KMS-11 (cell line): ENCODE measurements at regions not wholly inside any gene's neighbourhood (a gene's known extent, or its start where the extent isn't known, plus 50 kb on each side); places are given as distances from the start of the nearest gene placed in this dataset.

ENCODE experiments used
- H2AFZ ChIP-seq: fragments of 200-600 bp; sonication (generic); 2 replicates; pipeline ENCODE4 v1.6.1; 2016; ENCODE audit warnings: antibody characterized with exemption, mixed run types, low read depth
- H3K27ac ChIP-seq: fragments of 200-600 bp; sonication (generic); 2 replicates; pipeline ENCODE4 v1.6.1; 2016; ENCODE audit warnings: mild to moderate bottlenecking, mixed run types
- H3K27me3 ChIP-seq: fragments of 200-600 bp; sonication (generic); 2 replicates; pipeline ENCODE4 v1.6.1; 2017; ENCODE audit warnings: mild to moderate bottlenecking, low read depth, mixed run types, moderate library complexity; ENCODE audit not compliant: insufficient read depth
- H3K36me3 ChIP-seq: fragments of 200-600 bp; sonication (generic); 2 replicates; pipeline ENCODE4 v1.6.1; 2017; ENCODE audit warnings: mild to moderate bottlenecking, mixed run types; ENCODE audit not compliant: insufficient read depth
- H3K4me1 ChIP-seq: fragments of 200-600 bp; sonication (generic); 2 replicates; pipeline ENCODE4 v1.6.1; 2016; ENCODE audit warnings: mild to moderate bottlenecking, low read depth, mixed run types; ENCODE audit not compliant: poor library complexity, severe bottlenecking
- H3K4me2 ChIP-seq: fragments of 200-600 bp; sonication (generic); 2 replicates; pipeline ENCODE4 v1.7.0; 2016; ENCODE audit warnings: mild to moderate bottlenecking, mixed run types
- H3K4me3 ChIP-seq: fragments of 200-600 bp; sonication (generic); IDR thresholded peaks from 2 replicates; pipeline ENCODE4 v1.6.1; 2017; ENCODE audit warnings: low read depth, low read length, mixed read lengths; ENCODE audit not compliant: insufficient read depth
- H3K79me2 ChIP-seq: fragments of 200-600 bp; sonication (generic); 2 replicates; pipeline ENCODE4 v1.6.1; 2016; ENCODE audit warnings: low read depth, mixed run types; ENCODE audit not compliant: insufficient read depth
- H3K9ac ChIP-seq: fragments of 200-600 bp; sonication (generic); 2 replicates; pipeline ENCODE4 v1.6.1; 2016; ENCODE audit warnings: mild to moderate bottlenecking, mixed run types
- H4K20me1 ChIP-seq: fragments of 200-600 bp; sonication (generic); 2 replicates; pipeline ENCODE4 v1.6.1; 2016; ENCODE audit warnings: mild to moderate bottlenecking, mixed run types; ENCODE audit not compliant: insufficient read depth
- TF ChIP-seq, protein P1 (sequence below): fragments of 200-600 bp; sonication (generic); conservative IDR thresholded peaks from 2 replicates; pipeline ENCODE4 v1.6.1; 2017; ENCODE audit warnings: low read depth, mild to moderate bottlenecking, antibody characterized with exemption, low read length, moderate library complexity, mixed read lengths

DNA sequence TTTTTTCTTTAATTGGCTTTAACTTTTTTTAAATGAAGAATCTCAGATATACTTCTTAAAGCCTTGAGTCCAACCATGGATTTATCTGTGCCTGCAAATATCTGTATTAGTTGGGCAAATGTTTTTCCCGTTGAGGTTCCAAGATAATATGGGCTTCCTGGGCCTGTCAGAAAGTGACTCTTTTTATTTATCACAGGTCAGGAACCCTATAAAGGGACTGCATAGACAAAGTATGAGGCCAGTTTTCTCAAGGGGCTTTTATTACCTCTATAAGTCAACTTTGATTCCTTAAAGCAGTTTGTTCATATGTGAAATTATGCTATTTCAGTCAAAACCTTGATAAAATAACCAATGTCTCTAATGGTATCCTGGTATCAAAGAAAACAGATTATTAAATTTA lies 80.2 kb upstream of the BMP2K start:
- H3K4me3 ChIP-seq, result no peak overlapping the region
- no peak overlapping the region for H3K4me2 ChIP-seq
- no peaks in the 10 kb centered on the region for H3K27me3 ChIP-seq
- no peaks in the 10 kb centered on the region for H3K4me1 ChIP-seq
- no peak overlapping the region for H2AFZ ChIP-seq
- no peak overlapping the region for H3K9ac ChIP-seq
- no peaks in the 10 kb centered on the region for H3K36me3 ChIP-seq
- no peaks in the 10 kb centered on the region for H4K20me1 ChIP-seq
- no peak overlapping the region for H3K27ac ChIP-seq
- H3K79me2 ChIP-seq, result no peaks in the 10 kb centered on the region
- TF ChIP-seq, protein P1, sequence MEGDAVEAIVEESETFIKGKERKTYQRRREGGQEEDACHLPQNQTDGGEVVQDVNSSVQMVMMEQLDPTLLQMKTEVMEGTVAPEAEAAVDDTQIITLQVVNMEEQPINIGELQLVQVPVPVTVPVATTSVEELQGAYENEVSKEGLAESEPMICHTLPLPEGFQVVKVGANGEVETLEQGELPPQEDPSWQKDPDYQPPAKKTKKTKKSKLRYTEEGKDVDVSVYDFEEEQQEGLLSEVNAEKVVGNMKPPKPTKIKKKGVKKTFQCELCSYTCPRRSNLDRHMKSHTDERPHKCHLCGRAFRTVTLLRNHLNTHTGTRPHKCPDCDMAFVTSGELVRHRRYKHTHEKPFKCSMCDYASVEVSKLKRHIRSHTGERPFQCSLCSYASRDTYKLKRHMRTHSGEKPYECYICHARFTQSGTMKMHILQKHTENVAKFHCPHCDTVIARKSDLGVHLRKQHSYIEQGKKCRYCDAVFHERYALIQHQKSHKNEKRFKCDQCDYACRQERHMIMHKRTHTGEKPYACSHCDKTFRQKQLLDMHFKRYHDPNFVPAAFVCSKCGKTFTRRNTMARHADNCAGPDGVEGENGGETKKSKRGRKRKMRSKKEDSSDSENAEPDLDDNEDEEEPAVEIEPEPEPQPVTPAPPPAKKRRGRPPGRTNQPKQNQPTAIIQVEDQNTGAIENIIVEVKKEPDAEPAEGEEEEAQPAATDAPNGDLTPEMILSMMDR, result no peak

DNA sequence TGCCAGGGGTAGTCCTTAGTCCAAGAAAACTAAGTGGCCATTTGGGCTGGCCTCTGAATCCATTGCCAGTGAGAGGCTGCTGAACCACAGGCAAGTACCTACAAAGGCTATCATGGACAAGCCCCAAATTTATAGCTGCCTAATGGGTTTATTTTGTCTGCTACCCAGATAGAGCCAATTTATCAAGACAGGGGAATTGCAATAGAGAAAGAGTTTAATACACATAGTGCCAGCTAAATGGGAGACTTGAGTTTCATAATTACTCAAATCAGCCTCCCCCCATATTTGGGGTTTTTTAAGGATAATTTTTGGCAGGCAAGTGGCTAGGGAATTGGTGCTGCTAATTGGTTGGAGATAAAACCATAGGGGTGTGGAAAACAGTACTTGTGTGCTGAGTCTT lies 73.1 kb upstream of the BMP2K start:
- no peaks in the 10 kb centered on the region for H3K36me3 ChIP-seq
- TF ChIP-seq, protein P1, result no peak
- H4K20me1 ChIP-seq, result no peaks in the 10 kb centered on the region
- H3K4me2 ChIP-seq, result no peak overlapping the region
- no peak overlapping the region for H3K9ac ChIP-seq
- H3K79me2 ChIP-seq, result no peaks in the 10 kb centered on the region
- H3K4me3 ChIP-seq, result no peak overlapping the region
- H2AFZ ChIP-seq, result no peak overlapping the region
- peaks cover 12% of the 10 kb centered on the region for H3K4me1 ChIP-seq
- no peaks in the 10 kb centered on the region for H3K27me3 ChIP-seq
- H3K27ac ChIP-seq, result no peak overlapping the region

DNA sequence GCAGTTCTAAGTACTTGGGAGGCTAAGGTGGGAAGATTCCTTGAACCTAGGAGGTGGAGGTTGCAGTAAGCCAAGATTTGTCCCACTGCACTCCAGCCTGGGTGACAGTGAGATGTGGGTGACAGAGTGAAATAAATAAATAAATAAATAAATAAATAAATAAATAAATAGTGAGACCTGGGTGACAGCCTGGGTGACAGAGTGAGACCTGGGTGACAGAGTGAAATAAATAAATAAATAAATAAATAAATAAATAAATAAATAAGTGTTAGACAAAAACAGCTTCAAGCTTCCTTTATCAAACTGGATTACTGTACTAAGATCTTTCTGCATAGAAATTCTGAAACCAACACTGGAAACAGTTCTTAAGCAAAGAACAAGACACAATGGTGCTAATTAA lies 71.8 kb upstream of the BMP2K start:
- TF ChIP-seq, protein P1, result no peak
- Histone ChIP-seq H3K4me2 (no peak overlapping the region), H3K27ac (no peak overlapping the region), H3K36me3 (no peaks in the 10 kb centered on the region), H3K4me3 (no peak overlapping the region), H3K27me3 (no peaks in the 10 kb centered on the region), H3K9ac (no peak overlapping the region), H2AFZ (no peak overlapping the region), H4K20me1 (no peaks in the 10 kb centered on the region), H3K4me1 (peaks cover 12% of the 10 kb centered on the region), H3K79me2 (no peaks in the 10 kb centered on the region)

DNA sequence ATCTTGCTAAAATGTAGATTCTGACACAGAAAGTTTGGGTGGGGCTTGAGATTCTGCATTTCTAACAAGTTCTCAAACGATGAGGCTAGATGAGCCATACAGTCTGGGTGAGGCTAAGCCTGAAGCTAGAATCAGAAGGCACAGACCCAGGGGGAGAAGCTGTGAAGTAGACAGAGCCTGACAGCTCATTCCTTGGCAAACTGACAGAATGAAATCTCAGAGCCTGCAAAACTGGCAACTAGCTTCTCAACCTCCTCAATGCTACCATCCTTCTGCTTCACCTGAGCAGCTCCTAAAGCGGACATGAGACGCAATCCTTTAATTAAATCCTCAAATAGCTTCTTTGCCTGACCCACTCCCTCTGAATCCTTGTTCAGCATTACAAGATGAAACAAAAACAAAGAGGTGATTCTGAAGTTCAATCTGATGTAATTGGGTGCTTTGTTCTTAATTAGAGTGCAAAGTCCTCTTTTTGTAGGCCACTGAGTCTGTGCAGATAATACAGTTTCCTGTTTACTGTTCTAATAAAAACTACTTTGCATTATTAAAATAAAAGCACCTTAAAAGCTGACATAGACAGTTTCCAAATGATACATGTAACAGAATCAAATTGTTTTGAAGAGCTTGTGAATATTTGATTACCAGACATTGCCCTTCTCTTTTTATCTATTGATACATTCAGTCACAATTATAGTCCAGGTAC lies 71.0 kb upstream of the BMP2K start:
- Histone ChIP-seq H4K20me1 (no peaks in the 10 kb centered on the region), H3K4me2 (no peak overlapping the region; the same call in 1 of the 2 replicates), H3K79me2 (no peaks in the 10 kb centered on the region), H3K4me3 (no peak overlapping the region), H3K36me3 (no peaks in the 10 kb centered on the region), H3K27me3 (no peaks in the 10 kb centered on the region), H3K4me1 (peaks cover 12% of the 10 kb centered on the region), H3K9ac (no peak overlapping the region), H2AFZ (0 out of 2 replicates have a peak overlapping the region, but pooled peaks have one; percentile 3), H3K27ac (no peak overlapping the region)
- TF ChIP-seq, protein P1, result no peak
